HepG2 (cell line): ENCODE measurements at regions not wholly inside any gene's neighbourhood (a gene's known extent, or its start where the extent isn't known, plus 50 kb on each side); places are given as distances from the start of the nearest gene placed in this dataset.

Source experiments
- EP300 ChIP-seq, 3 experiments: sonication (generic) in 1 of 3; formaldehyde crosslinking in 1 of 3; IDR thresholded peaks; 2 replicates each; pipeline versions ENCODE4 v1.5.1 to v1.6.1; 2011 to 2020; ENCODE audit warnings: low read depth in 2 of 3, low read length in 2 of 3, borderline replicate concordance in 1 of 3, improper control_type of control experiment in 1 of 3, mild to moderate bottlenecking in 1 of 3, missing genetic modification reagents in 1 of 3, moderate library complexity in 1 of 3
- FOXA3 ChIP-seq: IDR thresholded peaks from 2 replicates; pipeline ENCODE4 v1.6.1; 2016; ENCODE audit warnings: missing genetic modification reagents, missing compliant biosample characterization
- GATA4 ChIP-seq: sonication (generic); IDR thresholded peaks from 2 replicates; pipeline ENCODE4 v1.6.1; 2016; ENCODE audit warnings: antibody characterized with exemption, low read depth, borderline replicate concordance
- ISL2 ChIP-seq: sonication (generic); formaldehyde crosslinking; IDR thresholded peaks from 2 replicates; pipeline ENCODE4 v1.5.0; 2020; ENCODE audit warnings: missing genetic modification reagents
- JDP2 ChIP-seq: sonication (generic); formaldehyde crosslinking; IDR thresholded peaks from 2 replicates; pipeline ENCODE4 v1.8.1; 2022; ENCODE audit warnings: missing genetic modification reagents, borderline replicate concordance
- PRDM10 ChIP-seq: sonication (generic); formaldehyde crosslinking; IDR thresholded peaks from 2 replicates; pipeline ENCODE4 v1.4.0; 2020; ENCODE audit warnings: low read depth, missing genetic modification reagents
- TEAD3 ChIP-seq: optimal IDR thresholded peaks from 2 replicates; pipeline ENCODE3; 2016; ENCODE audit warnings: borderline replicate concordance
- USF2 ChIP-seq, 2 experiments: sonication (generic) in 1 of 2; formaldehyde crosslinking in 1 of 2; IDR thresholded peaks; 2 replicates each; pipeline versions ENCODE4 v1.5.1 to v1.6.1; 2011 to 2020; ENCODE audit warnings: borderline replicate concordance in 1 of 2, low read depth in 1 of 2, low read length in 1 of 2, mild to moderate bottlenecking in 1 of 2, missing genetic modification reagents in 1 of 2, moderate library complexity in 1 of 2
- WIZ ChIP-seq: sonication (generic); formaldehyde crosslinking; IDR thresholded peaks from 2 replicates; pipeline ENCODE4 v1.5.1; 2020; ENCODE audit warnings: mild to moderate bottlenecking, missing genetic modification reagents
- XRCC5 ChIP-seq: fragments of 200-400 bp; formaldehyde crosslinking; optimal IDR thresholded peaks from 2 replicates; pipeline ENCODE3; 2017; ENCODE audit warnings: mild to moderate bottlenecking, low read length
- ZBTB14 ChIP-seq: sonication (generic); formaldehyde crosslinking; IDR thresholded peaks from 2 replicates; pipeline ENCODE4 v1.4.0; 2020; ENCODE audit warnings: missing genetic modification reagents
- ZBTB39 ChIP-seq: sonication (generic); formaldehyde crosslinking; IDR thresholded peaks from 2 replicates; pipeline ENCODE4 v1.5.0; 2020; ENCODE audit warnings: missing genetic modification reagents
- ZGPAT ChIP-seq: IDR thresholded peaks from 2 replicates; pipeline ENCODE4 v1.6.1; 2016; ENCODE audit warnings: mild to moderate bottlenecking
- ZNF263 ChIP-seq: sonication (generic); formaldehyde crosslinking; IDR thresholded peaks from 2 replicates; pipeline ENCODE4 v1.4.0; 2020; ENCODE audit warnings: missing genetic modification reagents
- ZNF546 ChIP-seq: sonication (generic); formaldehyde crosslinking; conservative IDR thresholded peaks from 2 replicates; pipeline ENCODE4 v1.8.1; 2023; ENCODE audit warnings: mild to moderate bottlenecking, missing genetic modification reagents
- ZNF607 ChIP-seq: sonication (generic); formaldehyde crosslinking; IDR thresholded peaks from 2 replicates; pipeline ENCODE4 v1.5.1; 2020; ENCODE audit warnings: missing genetic modification reagents, mild to moderate bottlenecking, borderline replicate concordance

GRCh38 chr12:125981610-125982253 is 916.5 kb downstream of the AACS start (continued):
- TF ChIP-seq ZBTB39 (CRISPR knock-in tag) (no peak), PRDM10 (CRISPR knock-in tag) (0 out of 2 replicates have a peak, but pooled peaks have one; percentile 30), WIZ (CRISPR knock-in tag) (no peak), GATA4 (peak; percentile 40; the same call in 1 of the 2 replicates), ZNF607 (no peak), XRCC5 (no peak), TEAD3 (no peak), ZBTB14 (CRISPR knock-in tag) (no peak), FOXA3 (peak; percentile 31; the same call in 1 of the 2 replicates), ZNF546 (no peak), ZNF263 (no peak), ISL2 (CRISPR knock-in tag) (0 out of 2 replicates have a peak, but pooled peaks have one; percentile 48), USF2 (IDR thresholded peaks at IDR 0.05; ENCODE audit: low read depth, low read length) (no peak), USF2 (CRISPR knock-in tag; IDR thresholded peaks at IDR 0.05; ENCODE audit: borderline replicate concordance) (no peak), ZGPAT (CRISPR knock-in tag) (peak; percentile 46; the same call in 1 of the 2 replicates), JDP2 (CRISPR knock-in tag) (no peak), EP300 (IDR thresholded peaks at IDR 0.05; ENCODE audit: low read depth in 2 of 2, low read length in 2 of 2) (peak in 1 of 2 experiments; percentile 50; a peak in 1 of 4 replicates), EP300 (CRISPR knock-in tag; IDR thresholded peaks at IDR 0.05; ENCODE audit: borderline replicate concordance) (no peak)
